SK-N-SH treated with all-trans-retinoic acid at 6 μM for 48 hours (cell line): ENCODE measurements at regions not wholly inside any gene's neighbourhood (a gene's known extent, or its start where the extent isn't known, plus 50 kb on each side); places are given as distances from the start of the nearest gene placed in this dataset.

Experiments used
- ARNTL ChIP-seq: fragments of 450-650 bp; formaldehyde crosslinking; IDR thresholded peaks from 2 replicates; pipeline ENCODE4 v1.5.0; 2020; ENCODE audit warnings: low read depth, mild to moderate bottlenecking, moderate library complexity, borderline replicate concordance
- CREB5 ChIP-seq: fragments of 250-450 bp; sonication (Bioruptor Pico); IDR thresholded peaks from 2 replicates; pipeline ENCODE4 v1.5.1; 2020; ENCODE audit warnings: low read depth, mild to moderate bottlenecking, moderate library complexity
- ZNF8 ChIP-seq: fragments of 450-650 bp; formaldehyde crosslinking; IDR thresholded peaks from 2 replicates; pipeline ENCODE4 v1.5.0; 2020; ENCODE audit warnings: mild to moderate bottlenecking, moderate library complexity

GRCh38 chr11:27207025-27207650 is 155.9 kb downstream of the CCDC34 start:
- no peak for TF ChIP-seq ZNF8 (CRISPR knock-in tag)
- TF ChIP-seq CREB5 (CRISPR knock-in tag), result no peak
- no peak for TF ChIP-seq ARNTL (CRISPR knock-in tag)
